HG03558 (cell line): ENCODE measurements at regions not wholly inside any gene's neighbourhood (a gene's known extent, or its start where the extent isn't known, plus 50 kb on each side); places are given as distances from the start of the nearest gene placed in this dataset.

Experiments
- ATAC-seq: cut with Tn5 transposase; IDR thresholded peaks from one replicate; pipeline ENCODE4 v1.9.1; 2021; ENCODE audit warnings: moderate number of reproducible peaks; ENCODE audit not compliant: unreplicated experiment; ENCODE audit errors: extremely low read depth

DNA sequence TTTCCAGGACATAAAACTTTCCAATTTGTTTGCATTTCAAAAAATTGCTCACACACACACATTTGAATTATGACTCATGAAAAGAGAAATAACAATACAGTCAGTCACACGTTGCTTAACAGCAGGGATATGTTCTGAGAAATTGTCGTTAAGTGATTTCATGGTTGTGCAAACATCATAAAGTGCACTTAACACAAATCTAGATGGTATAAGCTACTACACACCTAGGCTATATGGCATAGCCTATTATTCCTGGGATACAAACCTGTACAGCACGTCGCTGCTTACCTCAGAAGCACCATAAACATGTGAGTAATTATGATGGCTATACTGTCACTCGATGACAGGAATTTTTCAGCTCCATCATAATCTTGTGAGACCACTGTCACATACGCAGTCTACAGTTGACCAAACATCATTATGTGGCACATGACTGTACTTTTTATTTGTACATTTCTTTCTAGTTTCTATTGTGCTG is 378.2 kb downstream of the ACTL7B start:
- no peak for ATAC-seq

- ATAC-seq = no peak
These were observed 379.2 kb downstream of the ACTL7B start for GRCh38 chr9:108476574-108476973.

DNA sequence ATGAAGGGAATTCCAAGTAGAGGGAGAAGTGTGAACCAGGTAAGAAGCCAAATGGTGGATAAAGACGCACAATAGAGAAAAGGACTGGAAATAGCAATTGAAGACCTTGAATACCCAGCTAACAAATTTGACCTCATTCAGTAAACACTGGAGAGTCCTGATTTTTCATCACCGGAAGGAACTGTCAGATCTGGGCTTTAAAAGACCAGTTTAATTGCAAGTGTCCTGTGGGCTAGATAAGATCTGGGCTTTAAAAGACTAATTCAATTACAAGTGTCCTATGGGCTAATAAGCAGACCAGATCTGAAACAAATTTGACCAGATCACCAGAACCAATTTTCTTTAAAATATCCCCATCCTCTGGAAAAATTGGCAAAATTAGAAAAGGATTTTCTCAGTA is 380.0 kb downstream of the ACTL7B start:
- ATAC-seq = no peak

GRCh38 chr9:108474356-108474755 is 381.4 kb downstream of the ACTL7B start:
- no peak for ATAC-seq

GRCh38 chr9:108473209-108474112 is 382.3 kb downstream of the ACTL7B start:
- ATAC-seq = no peak

- ATAC-seq = no peak
These were observed 386.1 kb downstream of the ACTL7B start for GRCh38 chr9:108469654-108470053.

DNA sequence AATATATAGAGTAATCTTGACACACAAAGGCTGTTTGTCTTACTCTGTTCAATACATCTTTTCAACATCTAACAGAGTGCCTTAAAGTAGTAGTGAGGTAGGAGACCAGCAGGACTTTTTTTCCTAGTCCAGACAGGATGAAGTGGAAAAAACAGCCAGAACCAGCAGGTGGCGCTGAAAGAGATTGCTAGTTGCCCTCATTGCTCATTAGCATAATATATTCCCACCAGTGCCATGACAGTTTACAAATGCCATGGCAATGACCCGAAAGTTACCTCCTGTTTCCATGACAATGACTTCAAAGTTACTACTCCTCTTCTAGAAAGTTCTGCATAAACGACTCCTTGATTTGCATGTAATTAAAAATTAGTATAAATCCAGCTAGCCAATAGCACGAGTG is 387.4 kb downstream of the ACTL7B start:
- no peak for ATAC-seq

- ATAC-seq = no peak
These were observed 388.0 kb downstream of the ACTL7B start for GRCh38 chr9:108467653-108468324.

DNA sequence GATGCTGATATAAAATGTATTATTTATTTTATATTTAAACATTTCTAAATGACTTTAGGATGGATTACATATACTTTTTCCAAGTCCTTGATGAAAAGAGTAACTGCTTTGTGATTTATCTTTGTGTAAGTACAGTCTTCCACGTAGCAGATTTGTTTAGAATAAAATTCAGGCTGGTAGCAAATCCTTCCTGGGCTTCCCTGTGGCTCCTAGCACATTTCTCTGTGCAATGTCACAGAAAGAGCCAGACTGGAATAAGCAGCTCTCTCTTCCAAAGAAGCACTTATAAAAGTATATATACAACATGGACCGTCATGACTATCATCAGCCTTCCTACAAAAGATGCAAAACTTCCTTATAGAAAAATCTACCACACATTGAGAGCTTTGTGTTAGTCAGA is 388.6 kb downstream of the ACTL7B start:
- ATAC-seq = no peak

- no peak for ATAC-seq
These were observed 389.5 kb downstream of the ACTL7B start for GRCh38 chr9:108466304-108466703.

- ATAC-seq = no peak
These were observed 391.7 kb downstream of the ACTL7B start for GRCh38 chr9:108463932-108464606.

DNA sequence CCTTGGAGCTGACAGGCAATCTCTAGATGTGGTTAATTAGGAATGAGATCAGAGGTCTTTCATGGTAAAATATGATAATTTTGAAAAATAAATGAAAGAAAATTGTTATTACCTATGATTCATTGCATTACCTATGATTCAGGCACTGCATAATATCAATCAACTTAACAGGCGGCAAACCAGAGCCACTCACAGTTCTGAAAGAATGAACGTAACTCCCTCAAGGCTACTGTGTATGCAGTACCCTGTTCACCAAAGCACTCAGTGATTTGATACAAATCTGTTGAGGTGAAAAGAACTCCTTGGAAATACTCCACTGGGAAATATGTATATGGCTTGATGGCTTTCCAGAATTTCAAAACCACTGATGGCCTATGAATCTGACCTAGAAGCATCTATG is 398.9 kb downstream of the ACTL7B start:
- ATAC-seq = no peak

DNA sequence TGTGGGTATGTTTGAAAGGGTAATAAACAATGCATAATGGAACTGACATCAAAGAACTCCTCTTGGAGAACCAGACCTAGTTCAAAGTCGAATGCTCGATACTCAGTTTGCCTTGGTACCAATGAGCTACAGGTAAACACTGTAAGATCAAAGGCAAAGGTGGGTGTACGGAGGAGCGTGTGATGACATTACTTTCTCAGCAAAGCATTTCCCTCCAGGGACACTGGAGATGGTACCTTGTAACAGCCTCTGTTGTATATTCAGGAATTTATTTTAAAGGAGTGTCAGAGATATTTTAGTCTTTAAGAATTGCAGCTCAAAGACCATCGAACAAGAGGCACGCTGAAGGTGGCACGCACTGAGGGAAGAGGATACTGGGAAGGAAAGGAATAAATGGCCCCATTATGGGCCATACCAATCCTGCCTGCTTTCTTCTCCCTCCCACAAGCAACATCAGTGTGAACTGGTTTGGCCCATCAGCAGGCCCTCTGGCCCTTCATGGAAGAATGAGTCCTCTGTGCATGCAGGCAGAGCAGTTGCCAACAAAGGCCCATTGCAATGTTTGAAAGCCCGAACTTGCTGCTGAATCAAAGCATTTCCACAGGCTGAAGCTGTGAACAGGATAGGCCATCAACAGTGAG is 410.2 kb downstream of the ACTL7B start:
- ATAC-seq = no peak

GRCh38 chr9:108444400-108445358 is 411.1 kb downstream of the ACTL7B start:
- no peak for ATAC-seq

- ATAC-seq = no peak
These were observed 412.0 kb downstream of the ACTL7B start for GRCh38 chr9:108443741-108444140.

DNA sequence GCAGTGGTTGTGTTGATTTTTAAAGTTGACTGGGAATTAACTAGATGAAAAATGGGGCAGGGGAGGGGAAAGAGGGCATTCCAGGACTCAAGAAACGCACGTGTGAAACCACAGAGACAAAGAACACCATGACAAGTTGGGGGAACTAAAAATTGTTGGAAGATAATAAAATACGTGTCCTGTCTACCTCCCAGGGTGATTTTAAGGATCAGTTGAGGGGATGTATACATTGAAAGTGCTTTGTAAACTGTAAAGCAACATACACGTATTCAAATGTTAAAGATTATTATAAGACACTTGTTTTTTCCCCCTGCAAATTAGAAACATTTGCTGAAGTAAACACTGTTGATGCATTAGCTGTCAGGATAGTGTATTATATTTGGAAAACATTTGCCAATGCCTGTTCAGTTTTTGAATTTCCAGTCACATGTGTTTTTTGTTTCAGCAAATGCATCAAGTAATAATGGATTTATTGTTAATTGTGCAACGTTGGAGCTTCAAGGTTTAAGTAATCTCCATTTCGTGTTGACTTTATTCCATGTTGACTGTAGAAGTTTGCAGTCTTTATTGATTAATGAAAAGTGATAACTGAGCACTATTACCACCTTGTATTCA is 412.7 kb downstream of the ACTL7B start:
- no peak for ATAC-seq

GRCh38 chr9:108442627-108443018 is 413.2 kb downstream of the ACTL7B start:
- no peak for ATAC-seq

- ATAC-seq = no peak
These were observed 414.1 kb downstream of the ACTL7B start for GRCh38 chr9:108441726-108442125.

GRCh38 chr9:108441251-108441650 is 414.5 kb downstream of the ACTL7B start:
- ATAC-seq = no peak
